Ishikawa (cell line): ENCODE measurements at regions not wholly inside any gene's neighbourhood (a gene's known extent, or its start where the extent isn't known, plus 50 kb on each side); places are given as distances from the start of the nearest gene placed in this dataset.

Source experiments
- CEBPB ChIP-seq: IDR thresholded peaks from 2 replicates; pipeline ENCODE4 v1.6.1; 2012
- CREB1 ChIP-seq: IDR thresholded peaks from 2 replicates; pipeline ENCODE4 v1.6.1; 2012; ENCODE audit warnings: low read depth
- EGR1 ChIP-seq: IDR thresholded peaks from 2 replicates; pipeline ENCODE4 v1.6.1; 2012
- EP300 ChIP-seq: IDR thresholded peaks from 2 replicates; pipeline ENCODE4 v1.6.1; 2012; ENCODE audit warnings: borderline replicate concordance
- FOXM1 ChIP-seq: IDR thresholded peaks from 2 replicates; pipeline ENCODE4 v1.6.1; 2012; ENCODE audit warnings: low read depth, borderline replicate concordance
- MAX ChIP-seq: IDR thresholded peaks from 2 replicates; pipeline ENCODE4 v1.6.1; 2012
- NFIC ChIP-seq: IDR thresholded peaks from 2 replicates; pipeline ENCODE4 v1.6.1; 2012
- RAD21 ChIP-seq: IDR thresholded peaks from 2 replicates; pipeline ENCODE4 v1.6.1; 2012; ENCODE audit warnings: low read depth
- REST ChIP-seq: IDR thresholded peaks from 2 replicates; pipeline ENCODE4 v1.6.1; 2012; ENCODE audit warnings: low read depth, mild to moderate bottlenecking
- TAF1 ChIP-seq: IDR thresholded peaks from 2 replicates; pipeline ENCODE4 v1.6.1; 2012; ENCODE audit warnings: low read depth, mild to moderate bottlenecking
- TCF12 ChIP-seq: IDR thresholded peaks from 2 replicates; pipeline ENCODE4 v1.6.1; 2012; ENCODE audit warnings: low read depth
- TEAD4 ChIP-seq: IDR thresholded peaks from 2 replicates; pipeline ENCODE4 v1.6.1; 2012
- YY1 ChIP-seq: IDR thresholded peaks from 2 replicates; pipeline ENCODE4 v1.6.1; 2012; ENCODE audit warnings: low read depth
- ZBTB7A ChIP-seq: IDR thresholded peaks from 2 replicates; pipeline ENCODE4 v1.6.1; 2012; ENCODE audit warnings: low read depth
- TF ChIP-seq, protein P1 (sequence below): IDR thresholded peaks from 2 replicates; pipeline ENCODE4 v1.6.1; 2012

DNA sequence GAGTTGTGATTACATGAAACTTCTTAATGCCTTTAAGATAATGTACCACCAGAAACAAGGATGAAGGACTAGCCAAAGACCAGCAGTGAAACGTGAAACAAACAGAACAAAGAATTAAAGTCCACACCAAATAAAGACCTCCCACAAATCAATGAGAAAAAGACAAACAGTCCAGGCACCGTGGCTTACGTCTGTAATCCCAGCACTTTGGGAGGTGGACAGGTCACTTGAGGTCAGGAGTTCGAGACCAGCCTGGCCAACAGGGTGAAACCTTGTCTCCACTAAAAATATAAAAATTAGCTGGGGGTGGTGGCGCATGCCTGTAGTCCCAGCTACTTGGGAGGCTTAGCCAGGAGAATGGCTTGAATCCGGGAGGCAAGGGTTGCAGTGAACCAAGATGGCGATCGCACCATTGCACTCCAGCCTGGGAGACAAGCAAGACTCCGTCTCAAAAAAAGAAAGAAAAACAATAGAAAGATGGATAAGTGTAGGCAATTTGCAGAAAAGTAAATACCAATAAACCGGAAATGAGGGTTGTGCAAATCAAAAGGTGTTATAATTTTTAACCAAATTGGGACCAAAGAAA is 167.8 kb upstream of the GRK3 start:
- TF ChIP-seq, protein P1, sequence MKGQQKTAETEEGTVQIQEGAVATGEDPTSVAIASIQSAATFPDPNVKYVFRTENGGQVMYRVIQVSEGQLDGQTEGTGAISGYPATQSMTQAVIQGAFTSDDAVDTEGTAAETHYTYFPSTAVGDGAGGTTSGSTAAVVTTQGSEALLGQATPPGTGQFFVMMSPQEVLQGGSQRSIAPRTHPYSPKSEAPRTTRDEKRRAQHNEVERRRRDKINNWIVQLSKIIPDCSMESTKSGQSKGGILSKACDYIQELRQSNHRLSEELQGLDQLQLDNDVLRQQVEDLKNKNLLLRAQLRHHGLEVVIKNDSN = no peak
- no peak for TF ChIP-seq CREB1
- no peak for TF ChIP-seq TCF12

- TF ChIP-seq CREB1 (no peak), TEAD4 (no peak), FOXM1 (no peak), EGR1 (no peak), REST (no peak), RAD21 (no peak), NFIC (no peak), CEBPB (no peak), YY1 (no peak), TCF12 (no peak), ZBTB7A (no peak), TAF1 (no peak), EP300 (no peak), MAX (no peak)
- TF ChIP-seq, protein P1 = no peak
These were observed 166.9 kb upstream of the GRK3 start for GRCh38 chr22:25397616-25398015.

GRCh38 chr22:25399649-25400151 is 164.8 kb upstream of the GRK3 start:
- TF ChIP-seq CREB1 (no peak), MAX (peak; percentile 55)

DNA sequence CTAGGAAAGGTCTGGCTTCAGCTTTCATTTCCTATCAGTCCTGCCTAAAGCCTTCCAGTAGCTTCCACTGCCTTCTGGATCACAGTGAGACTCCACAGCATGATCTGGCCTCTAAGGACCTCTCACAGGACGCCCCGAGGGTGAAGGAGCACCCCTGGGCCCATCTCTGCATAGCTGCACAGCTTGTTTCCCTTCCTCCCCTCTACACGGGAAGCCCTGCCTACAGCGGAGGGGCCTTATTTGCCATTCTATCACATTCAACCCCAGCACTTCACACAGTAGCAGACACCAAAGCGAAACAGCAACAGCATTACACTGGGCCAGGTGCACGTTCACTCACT is 162.3 kb upstream of the GRK3 start:
- TF ChIP-seq NFIC (no peak), CEBPB (no peak), RAD21 (no peak), MAX (no peak), CREB1 (no peak), EGR1 (no peak), YY1 (no peak), REST (no peak)

- TF ChIP-seq TAF1 = no peak
- peak; percentile 65 for TF ChIP-seq REST
- TF ChIP-seq FOXM1 = no peak
- no peak for TF ChIP-seq YY1
- TF ChIP-seq MAX = peak; percentile 71
- TF ChIP-seq, protein P1 = no peak
- peak; percentile 64 for TF ChIP-seq TEAD4
- no peak for TF ChIP-seq CEBPB
- no peak for TF ChIP-seq EGR1
- TF ChIP-seq CREB1 = no peak
- no peak for TF ChIP-seq RAD21
- peak; percentile 44; the same call in 1 of the 2 replicates for TF ChIP-seq TCF12
- TF ChIP-seq NFIC = peak; percentile 68
- peak; percentile 49; the same call in 1 of the 2 replicates for TF ChIP-seq EP300
- no peak for TF ChIP-seq ZBTB7A
These were observed 161.8 kb upstream of the GRK3 start for GRCh38 chr22:25402501-25403283.
